GM23248 (cell line): ENCODE measurements at regions not wholly inside any gene's neighbourhood (a gene's known extent, or its start where the extent isn't known, plus 50 kb on each side); places are given as distances from the start of the nearest gene placed in this dataset.

ENCODE experiments used
- EZH2 ChIP-seq: fragments of 200-600 bp; sonication (generic); IDR thresholded peaks from 2 replicates; pipeline ENCODE4 v1.6.1; 2018; ENCODE audit warnings: antibody characterized with exemption, mild to moderate bottlenecking; ENCODE audit not compliant: insufficient read depth, poor library complexity, severe bottlenecking
- EZH2phosphoT487 ChIP-seq: fragments of 200-600 bp; sonication (generic); IDR thresholded peaks from 2 replicates; pipeline ENCODE4 v1.6.1; 2018; ENCODE audit warnings: antibody characterized with exemption, moderate library complexity, mild to moderate bottlenecking, low read depth; ENCODE audit not compliant: insufficient read depth

- TF ChIP-seq EZH2 (no peak), EZH2phosphoT487 (no peak)
Measured at GRCh38 chr6:2599817-2600216, 150.9 kb downstream of the MYLK4 start.
